VCaP (cell line): ENCODE measurements at regions not wholly inside any gene's neighbourhood (a gene's known extent, or its start where the extent isn't known, plus 50 kb on each side); places are given as distances from the start of the nearest gene placed in this dataset.

ENCODE experiments used
- H3K27ac ChIP-seq: fragments of 450-650 bp; 2 replicates; pipeline ENCODE4 v1.5.1; 2017
- TF ChIP-seq, protein P1 (sequence below): fragments of 450-650 bp; conservative IDR thresholded peaks from 2 replicates; pipeline ENCODE4 v1.5.1; 2017; ENCODE audit warnings: mild to moderate bottlenecking, moderate library complexity

DNA sequence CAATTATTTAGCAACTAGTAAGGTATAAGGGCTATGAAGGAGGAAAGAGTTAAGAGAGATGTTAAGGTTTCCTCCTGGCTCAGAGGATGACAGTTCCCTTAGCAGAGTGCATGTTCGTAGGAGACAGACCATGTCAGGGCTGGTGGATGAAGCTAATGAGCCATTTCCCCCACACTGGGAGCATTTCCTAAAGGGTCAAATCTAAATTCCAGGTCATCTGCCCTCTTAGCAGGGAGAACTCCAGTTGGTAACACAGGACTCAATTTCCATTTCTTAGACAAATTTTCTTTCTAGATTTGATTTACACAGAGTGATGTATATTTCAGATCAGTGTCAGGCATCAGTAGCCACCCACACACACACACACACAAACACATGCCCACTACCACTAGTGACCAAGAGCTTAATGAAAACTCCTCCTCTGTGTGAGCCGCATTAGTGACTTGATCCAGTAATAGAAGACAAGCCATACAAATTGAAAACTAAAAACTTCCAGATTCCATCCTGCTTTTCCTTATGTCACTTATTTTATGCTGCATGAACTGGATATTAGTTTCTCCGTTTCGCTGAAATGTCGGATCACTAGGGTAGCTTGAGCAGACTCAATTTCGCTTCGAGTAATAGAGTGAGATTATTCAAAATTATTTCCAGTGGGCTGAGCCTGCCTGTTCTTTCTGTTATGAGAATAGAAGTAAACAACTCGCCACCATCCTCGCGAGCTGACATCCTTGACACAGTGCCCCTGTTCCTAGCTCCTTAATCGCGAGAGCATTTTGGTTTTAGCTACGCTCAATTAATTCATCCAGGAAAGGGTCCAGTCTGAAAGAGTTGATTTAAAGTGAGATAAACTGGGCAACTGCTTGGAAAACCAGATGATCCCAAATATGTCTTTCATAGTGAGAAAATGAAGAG lies 582.6 kb downstream of the SOX6 start:
- TF ChIP-seq, protein P1, sequence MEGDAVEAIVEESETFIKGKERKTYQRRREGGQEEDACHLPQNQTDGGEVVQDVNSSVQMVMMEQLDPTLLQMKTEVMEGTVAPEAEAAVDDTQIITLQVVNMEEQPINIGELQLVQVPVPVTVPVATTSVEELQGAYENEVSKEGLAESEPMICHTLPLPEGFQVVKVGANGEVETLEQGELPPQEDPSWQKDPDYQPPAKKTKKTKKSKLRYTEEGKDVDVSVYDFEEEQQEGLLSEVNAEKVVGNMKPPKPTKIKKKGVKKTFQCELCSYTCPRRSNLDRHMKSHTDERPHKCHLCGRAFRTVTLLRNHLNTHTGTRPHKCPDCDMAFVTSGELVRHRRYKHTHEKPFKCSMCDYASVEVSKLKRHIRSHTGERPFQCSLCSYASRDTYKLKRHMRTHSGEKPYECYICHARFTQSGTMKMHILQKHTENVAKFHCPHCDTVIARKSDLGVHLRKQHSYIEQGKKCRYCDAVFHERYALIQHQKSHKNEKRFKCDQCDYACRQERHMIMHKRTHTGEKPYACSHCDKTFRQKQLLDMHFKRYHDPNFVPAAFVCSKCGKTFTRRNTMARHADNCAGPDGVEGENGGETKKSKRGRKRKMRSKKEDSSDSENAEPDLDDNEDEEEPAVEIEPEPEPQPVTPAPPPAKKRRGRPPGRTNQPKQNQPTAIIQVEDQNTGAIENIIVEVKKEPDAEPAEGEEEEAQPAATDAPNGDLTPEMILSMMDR, result no peak
- no peak overlapping the region for H3K27ac ChIP-seq

DNA sequence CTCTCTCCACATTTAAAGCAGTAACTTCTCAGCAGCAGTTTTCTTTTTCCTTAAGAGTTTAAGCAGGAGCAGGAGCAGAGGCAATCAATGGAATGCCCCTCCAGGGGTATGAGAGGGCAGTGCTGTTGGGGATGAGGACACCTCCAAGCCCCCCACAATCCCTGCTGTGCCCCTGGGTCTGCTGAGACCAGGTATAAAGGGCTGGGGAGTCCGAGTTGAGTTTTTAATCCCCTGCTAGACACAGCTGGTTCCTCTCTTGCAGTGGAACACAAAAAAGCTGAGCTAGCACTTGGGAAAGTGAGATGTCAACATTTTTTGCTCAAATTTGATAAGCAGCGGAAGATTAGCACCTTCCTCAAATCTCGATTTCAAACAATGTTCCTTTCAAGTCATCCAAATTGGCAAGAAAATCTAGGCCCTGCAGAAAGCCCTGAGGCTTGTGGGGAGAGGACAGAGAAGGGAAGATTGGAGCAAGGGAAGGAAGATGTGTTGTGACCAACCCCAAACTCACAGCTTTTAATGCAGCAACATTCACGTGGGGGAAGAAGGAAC lies 581.9 kb downstream of the SOX6 start:
- no peak overlapping the region for H3K27ac ChIP-seq
- TF ChIP-seq, protein P1, result no peak

DNA sequence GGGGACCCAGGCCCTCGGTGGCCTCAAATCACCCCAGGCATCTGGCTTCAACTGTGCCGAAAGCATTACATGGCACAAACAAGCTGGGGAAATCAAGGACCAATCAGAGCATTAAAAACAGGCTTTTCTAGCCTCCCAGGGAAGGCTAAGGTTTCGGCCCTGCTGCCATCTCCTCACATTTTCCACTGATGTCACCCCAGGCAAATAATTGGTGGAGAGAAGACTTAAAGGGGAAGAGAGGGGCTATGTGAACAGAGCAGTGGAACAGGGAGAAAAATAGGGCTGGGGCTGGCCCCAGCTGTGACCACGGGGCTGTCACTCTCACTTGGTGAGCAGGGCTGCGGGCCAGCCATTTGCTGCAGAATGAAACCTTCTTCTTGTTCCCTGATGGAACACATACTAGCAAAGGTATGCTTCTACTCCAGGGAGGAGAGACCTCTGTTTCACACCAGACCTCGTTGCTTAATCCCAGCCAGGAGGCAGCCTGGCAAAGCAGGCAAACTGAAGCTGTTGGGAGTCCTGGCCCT lies 581.3 kb downstream of the SOX6 start:
- H3K27ac ChIP-seq, result no peak overlapping the region
- TF ChIP-seq, protein P1, result no peak

DNA sequence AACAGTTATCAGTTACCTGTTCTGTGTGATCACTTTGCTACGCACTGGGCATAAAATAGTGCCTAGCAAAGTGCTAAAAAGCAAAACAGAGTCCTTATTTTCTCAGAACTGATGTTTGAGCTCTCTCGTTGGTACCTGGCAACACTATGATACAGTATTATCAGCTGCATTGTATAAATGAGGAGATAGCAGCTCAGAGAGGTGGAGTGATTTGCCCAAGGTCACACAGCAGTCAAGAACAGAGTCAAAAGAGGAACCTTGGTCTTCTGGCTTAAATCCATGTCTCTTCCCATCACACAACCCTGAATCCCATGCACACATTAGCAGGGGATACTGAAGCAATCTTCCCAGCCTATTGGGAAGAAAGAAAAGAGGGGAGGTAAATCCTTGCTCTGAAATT lies 580.5 kb downstream of the SOX6 start:
- H3K27ac ChIP-seq, result no peak overlapping the region
- TF ChIP-seq, protein P1, result no peak

DNA sequence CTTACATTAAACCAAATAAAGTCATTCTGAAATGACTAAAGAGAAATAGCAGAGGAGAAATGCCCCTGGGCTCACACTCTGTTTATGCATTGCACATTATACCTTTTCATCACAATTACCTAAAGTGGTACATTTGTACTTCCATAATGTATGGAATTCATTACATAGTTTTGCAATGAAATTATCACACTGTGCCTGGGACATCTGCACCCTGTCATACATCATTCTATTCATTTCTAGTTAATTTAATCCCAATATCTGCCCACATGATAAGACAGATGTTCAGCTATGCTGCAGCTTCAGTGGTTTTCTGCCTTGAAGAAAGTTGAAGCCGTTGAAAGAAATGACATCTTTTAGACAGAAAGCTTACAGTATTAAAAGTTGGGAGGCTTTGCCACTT lies 580.0 kb downstream of the SOX6 start:
- TF ChIP-seq, protein P1, result no peak
- H3K27ac ChIP-seq, result no peak overlapping the region

DNA sequence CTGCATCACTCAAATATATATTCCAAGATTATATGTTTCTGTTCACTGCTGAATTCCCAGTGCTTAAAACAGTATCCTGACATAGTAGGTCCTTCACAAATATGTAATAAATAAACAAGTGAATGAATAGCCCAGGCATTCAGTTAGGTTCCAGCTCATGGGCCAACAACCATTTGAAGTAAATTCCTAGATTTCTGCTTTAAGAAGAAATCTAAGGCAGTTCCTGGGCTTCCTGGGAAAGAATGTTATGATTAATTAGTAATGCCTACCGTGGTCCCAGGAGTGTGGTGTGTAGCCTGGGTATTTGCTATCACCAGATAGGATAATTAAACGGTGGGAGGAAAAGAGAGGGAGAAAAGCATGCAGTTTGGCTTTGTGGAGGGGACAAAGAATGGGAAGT lies 576.8 kb downstream of the SOX6 start:
- H3K27ac ChIP-seq, result no peak overlapping the region
- TF ChIP-seq, protein P1, result no peak

DNA sequence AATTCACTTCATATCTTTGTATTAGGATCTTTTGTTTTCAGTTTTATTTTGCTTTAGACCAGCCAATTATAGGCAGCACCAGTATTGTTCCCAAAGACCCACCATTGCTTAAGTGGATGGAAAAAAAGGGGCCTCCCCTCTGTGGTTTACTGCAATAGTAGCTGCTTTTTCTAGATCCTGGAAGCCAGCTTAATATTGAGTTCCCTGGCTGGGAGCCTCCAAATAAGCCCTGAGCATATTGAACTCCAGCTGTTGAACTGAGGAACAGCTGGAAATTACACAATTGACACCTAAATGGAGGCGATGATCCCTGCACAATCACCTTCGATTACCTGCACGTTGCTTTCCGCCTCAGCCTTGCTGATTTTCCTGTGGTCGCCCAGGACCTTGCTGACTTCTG lies 576.0 kb downstream of the SOX6 start:
- no peak overlapping the region for H3K27ac ChIP-seq
- TF ChIP-seq, protein P1, result no peak
